IgD-negative memory B cell (primary cell): ENCODE measurements at regions not wholly inside any gene's neighbourhood (a gene's known extent, or its start where the extent isn't known, plus 50 kb on each side); places are given as distances from the start of the nearest gene placed in this dataset.

ENCODE experiments used
- H3K27ac Mint-ChIP-seq, 3 donors: one replicate each; pipeline ENCODE4 v1.8.0; 2020 to 2022; ENCODE audit warnings: mild to moderate bottlenecking in 3 of 3, mixed read lengths in 3 of 3, moderate library complexity in 1 of 3
- H3K27me3 Mint-ChIP-seq: one replicate; pipeline ENCODE4 v1.8.0; 2021; ENCODE audit warnings: mixed read lengths
- H3K36me3 Mint-ChIP-seq: one replicate; pipeline ENCODE4 v1.8.0; 2020; ENCODE audit warnings: mild to moderate bottlenecking, mixed read lengths
- H3K4me1 Mint-ChIP-seq, 3 donors: one replicate each; pipeline ENCODE4 v1.8.0; 2020 to 2022; ENCODE audit warnings: mixed read lengths in 3 of 3, mild to moderate bottlenecking in 1 of 3
- H3K4me3 Mint-ChIP-seq, 4 donors: one replicate each; pipeline ENCODE4 v1.8.0; 2020 to 2022; ENCODE audit warnings: mild to moderate bottlenecking in 4 of 4, mixed read lengths in 4 of 4, moderate library complexity in 3 of 4
- H3K9me3 Mint-ChIP-seq, 3 donors: one replicate each; pipeline ENCODE4 v1.8.0; 2020 to 2021; ENCODE audit warnings: mixed read lengths in 3 of 3, mild to moderate bottlenecking in 1 of 3

GRCh38 chr12:67797185-67797741 lies 148.7 kb downstream of the DYRK2 start:
- Mint-ChIP-seq H3K36me3 (no peaks in the 10 kb centered on the region), H3K9me3 (no peaks in the 10 kb centered on the region), H3K27me3 (no peaks in the 10 kb centered on the region), H3K4me3 (no peak overlapping the region), H3K4me1 (peaks cover 0 to 2% (median 1%) of the 10 kb centered on the region in 3 donors), H3K27ac (no peak overlapping the region)

DNA sequence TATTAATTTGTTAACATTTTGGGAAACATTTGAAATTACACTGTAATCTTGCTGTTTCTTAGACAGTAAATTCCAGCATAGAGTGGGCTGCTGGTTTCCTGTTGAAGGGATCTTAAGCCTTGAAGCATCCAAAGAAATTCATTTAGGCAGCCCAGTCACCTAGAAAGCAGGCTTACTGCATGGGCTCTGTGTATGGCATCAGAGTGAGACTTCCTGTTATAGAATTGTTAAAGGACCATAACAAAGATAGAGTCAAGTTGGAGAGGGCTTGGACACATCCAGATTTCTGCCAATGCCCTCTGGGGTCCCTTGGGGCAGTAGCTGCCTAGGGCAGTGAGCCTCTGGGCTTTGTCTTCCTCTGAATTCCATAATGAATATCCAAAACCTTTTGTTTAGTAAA lies 149.2 kb downstream of the DYRK2 start:
- H3K27me3 Mint-ChIP-seq = no peaks in the 10 kb centered on the region
- no peak overlapping the region for H3K27ac Mint-ChIP-seq
- no peaks in the 10 kb centered on the region for H3K9me3 Mint-ChIP-seq
- H3K36me3 Mint-ChIP-seq = no peaks in the 10 kb centered on the region
- no peak overlapping the region for H3K4me3 Mint-ChIP-seq
- peaks cover 0 to 2% (median 1%) of the 10 kb centered on the region in 3 donors for H3K4me1 Mint-ChIP-seq

GRCh38 chr12:67798768-67799167 lies 150.2 kb downstream of the DYRK2 start:
- H3K4me1 Mint-ChIP-seq = peaks cover 0 to 2% (median 2%) of the 10 kb centered on the region in 3 donors
- no peaks in the 10 kb centered on the region for H3K36me3 Mint-ChIP-seq
- no peak overlapping the region for H3K4me3 Mint-ChIP-seq
- no peaks in the 10 kb centered on the region for H3K27me3 Mint-ChIP-seq
- no peaks in the 10 kb centered on the region for H3K9me3 Mint-ChIP-seq
- no peak overlapping the region for H3K27ac Mint-ChIP-seq

DNA sequence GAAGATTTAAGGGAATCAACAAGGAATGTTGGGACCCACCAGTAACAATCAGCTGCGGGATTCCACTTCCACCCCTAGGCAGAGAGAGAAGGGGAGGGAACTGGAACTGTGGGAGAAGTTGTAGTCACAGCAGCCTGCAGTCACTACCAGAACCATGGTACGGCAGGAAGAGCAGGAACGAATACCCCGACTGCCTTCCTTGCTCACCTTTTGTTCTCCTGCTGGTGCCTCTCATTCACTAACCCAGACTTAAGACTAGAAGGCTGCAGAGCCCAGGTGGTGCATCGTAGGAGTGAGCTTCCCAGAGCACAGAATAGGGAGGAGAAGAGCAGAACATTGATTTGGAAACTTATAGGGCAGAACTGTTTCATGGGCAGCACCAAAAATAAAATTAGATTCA lies 154.2 kb downstream of the DYRK2 start:
- no peak overlapping the region for H3K4me3 Mint-ChIP-seq

DNA sequence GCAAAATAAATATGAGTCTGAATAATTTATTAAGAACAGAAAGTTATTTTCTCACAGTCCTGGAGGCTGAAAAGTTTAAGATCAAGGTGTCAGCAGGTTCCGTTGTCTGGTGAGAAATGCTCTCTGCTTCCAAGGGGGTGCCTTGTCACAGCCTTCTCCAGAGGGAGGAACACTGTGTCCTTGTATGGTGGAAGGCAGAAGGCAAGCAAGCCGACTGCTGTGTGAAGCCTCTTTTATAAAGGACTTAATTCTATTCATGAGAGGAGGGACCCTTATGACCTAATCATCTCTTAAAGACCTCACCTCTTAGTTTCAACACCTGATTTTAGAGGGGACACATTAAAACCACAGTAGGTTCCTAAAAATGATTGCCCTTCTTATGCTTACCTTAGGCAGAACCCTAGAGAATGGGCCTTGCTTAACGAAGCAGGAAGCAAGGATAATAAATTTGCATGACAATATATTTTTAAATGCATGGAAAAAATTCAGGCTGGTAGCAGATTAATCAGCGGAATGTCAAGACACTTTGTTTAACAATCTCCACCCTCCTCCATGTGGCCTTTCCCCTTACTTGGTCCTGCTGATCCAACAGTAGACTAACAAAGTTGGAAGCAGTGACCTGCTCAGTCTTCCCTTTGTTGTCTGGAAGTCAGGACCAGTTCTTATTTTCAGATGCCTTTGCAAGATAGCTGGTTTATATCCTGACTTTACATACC lies 154.9 kb downstream of the DYRK2 start:
- no peak overlapping the region for H3K27ac Mint-ChIP-seq
- no peak overlapping the region for H3K4me3 Mint-ChIP-seq
- no peaks in the 10 kb centered on the region for H3K9me3 Mint-ChIP-seq
- H3K36me3 Mint-ChIP-seq = peaks cover 2% of the 10 kb centered on the region
- H3K27me3 Mint-ChIP-seq = no peaks in the 10 kb centered on the region
- peaks cover 2 to 5% (median 2%) of the 10 kb centered on the region in 3 donors for H3K4me1 Mint-ChIP-seq

More for the DNA sequence above, 154.2 kb downstream of the DYRK2 start:
- no peaks in the 10 kb centered on the region for H3K9me3 Mint-ChIP-seq
- H3K4me1 Mint-ChIP-seq = peaks cover 2 to 5% (median 2%) of the 10 kb centered on the region in 3 donors
- peaks cover 2% of the 10 kb centered on the region for H3K36me3 Mint-ChIP-seq
- H3K27ac Mint-ChIP-seq = no peak overlapping the region
- no peaks in the 10 kb centered on the region for H3K27me3 Mint-ChIP-seq

DNA sequence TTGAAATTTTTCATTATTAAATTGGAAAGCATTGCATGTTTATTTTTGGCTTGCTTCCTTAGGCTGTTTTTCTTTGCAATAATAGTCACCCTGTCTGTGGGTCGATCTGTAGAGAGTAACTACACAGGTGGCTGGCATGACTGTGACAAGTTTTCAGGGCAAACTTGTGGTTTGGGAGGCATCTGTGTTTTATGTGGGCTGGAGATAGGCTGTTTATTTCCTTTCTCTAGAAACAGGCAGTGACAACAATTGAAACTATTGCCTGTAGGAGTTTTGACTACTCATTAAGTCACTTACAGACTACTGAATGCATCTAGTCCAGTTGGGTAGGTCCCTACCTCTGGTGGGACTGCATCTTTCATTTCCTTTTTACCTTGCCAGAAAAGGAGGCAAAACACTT lies 155.6 kb downstream of the DYRK2 start:
- H3K9me3 Mint-ChIP-seq = no peaks in the 10 kb centered on the region
- peaks cover 2% of the 10 kb centered on the region for H3K27me3 Mint-ChIP-seq
- H3K27ac Mint-ChIP-seq = no peak overlapping the region
- peaks cover 0 to 5% (median 5%) of the 10 kb centered on the region in 3 donors for H3K4me1 Mint-ChIP-seq
- peaks cover 2% of the 10 kb centered on the region for H3K36me3 Mint-ChIP-seq
- H3K4me3 Mint-ChIP-seq = no peak overlapping the region

DNA sequence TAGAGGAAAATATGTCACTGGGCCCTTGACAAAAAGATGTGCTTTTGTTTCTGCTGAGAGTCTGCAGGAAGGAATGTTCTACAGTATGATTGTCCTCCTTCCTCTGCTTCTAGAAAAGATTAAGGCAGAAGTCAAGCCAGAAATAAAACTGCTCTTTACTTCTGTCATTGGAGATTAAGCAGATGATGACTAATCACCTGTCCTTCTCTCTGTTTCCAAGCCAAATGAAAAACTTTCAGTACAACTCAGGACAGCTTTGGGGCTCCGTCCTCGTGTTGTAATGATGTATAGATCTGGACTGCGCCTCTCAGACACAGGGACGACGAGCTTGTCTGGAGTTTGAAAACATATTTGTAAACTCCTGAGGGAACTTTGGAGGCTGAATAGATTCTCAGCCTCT lies 159.3 kb downstream of the DYRK2 start:
- no peak overlapping the region for H3K4me3 Mint-ChIP-seq
- peaks cover 2 to 11% (median 5%) of the 10 kb centered on the region in 3 donors for H3K4me1 Mint-ChIP-seq
- H3K36me3 Mint-ChIP-seq = peaks cover 2% of the 10 kb centered on the region
- H3K27ac Mint-ChIP-seq = no peak overlapping the region
- H3K27me3 Mint-ChIP-seq = peaks cover 2% of the 10 kb centered on the region
- no peaks in the 10 kb centered on the region for H3K9me3 Mint-ChIP-seq

- H3K4me1 Mint-ChIP-seq = peaks cover 2 to 13% (median 5%) of the 10 kb centered on the region in 3 donors
Observed at GRCh38 chr12:67810166-67810565, 161.6 kb downstream of the DYRK2 start.

DNA sequence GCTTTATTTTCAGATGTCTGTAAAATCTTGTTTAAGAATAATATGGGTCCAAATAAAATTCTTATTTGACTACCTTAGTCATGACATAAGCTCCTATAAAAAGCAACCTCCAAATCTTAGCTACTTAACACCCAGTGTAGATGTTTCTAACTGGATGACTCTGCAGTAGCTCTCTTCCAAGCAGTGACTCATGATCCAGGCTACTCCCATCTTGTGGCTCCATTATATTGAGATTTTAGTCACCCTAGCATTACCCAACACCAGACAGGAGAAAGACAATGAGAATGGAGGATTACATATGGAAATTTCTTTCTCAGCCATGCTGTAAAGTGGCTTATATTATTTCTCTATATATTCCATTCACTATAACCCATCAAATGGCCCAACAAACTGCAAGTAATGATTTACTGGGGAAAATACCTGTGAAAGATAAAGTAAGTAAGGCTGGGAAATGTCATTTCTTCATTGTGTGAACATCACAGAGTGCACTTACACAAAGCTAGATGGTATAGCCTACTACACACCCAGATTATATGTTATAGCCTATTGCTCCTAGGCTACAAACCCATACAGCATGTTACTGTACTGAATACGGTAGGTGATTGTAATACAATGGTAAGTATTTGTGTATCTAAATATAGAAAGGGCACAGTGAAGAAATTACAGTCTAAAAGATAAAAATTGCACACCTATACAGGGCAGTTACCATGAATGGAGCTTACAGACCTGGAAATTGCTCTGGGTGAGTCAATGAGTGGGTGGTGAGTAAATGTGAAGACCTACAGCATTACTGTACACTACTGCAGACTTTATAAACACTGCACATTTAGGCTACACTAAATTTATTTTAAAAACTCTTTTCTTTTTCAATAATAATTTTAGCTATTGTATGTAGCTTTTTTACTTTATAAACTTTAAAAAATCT lies 163.2 kb downstream of the DYRK2 start:
- peaks cover 3% of the 10 kb centered on the region for H3K36me3 Mint-ChIP-seq
- peaks cover 0 to 9% (median 7%) of the 10 kb centered on the region in 3 donors for H3K9me3 Mint-ChIP-seq
- H3K27ac Mint-ChIP-seq = no peak overlapping the region
- no peak overlapping the region for H3K4me3 Mint-ChIP-seq
- H3K4me1 Mint-ChIP-seq = peaks cover 2 to 13% (median 5%) of the 10 kb centered on the region in 3 donors
- peaks cover 2% of the 10 kb centered on the region for H3K27me3 Mint-ChIP-seq

More at GRCh38 chr12:67810166-67810565, 161.6 kb downstream of the DYRK2 start:
- H3K27me3 Mint-ChIP-seq = peaks cover 2% of the 10 kb centered on the region
- H3K27ac Mint-ChIP-seq = no peak overlapping the region
- peaks cover 2% of the 10 kb centered on the region for H3K36me3 Mint-ChIP-seq
- H3K9me3 Mint-ChIP-seq = peaks cover 0 to 2% (median 2%) of the 10 kb centered on the region in 3 donors
- no peak overlapping the region for H3K4me3 Mint-ChIP-seq

GRCh38 chr12:67813456-67813904 lies 164.9 kb downstream of the DYRK2 start:
- peaks cover 0 to 13% (median 2%) of the 10 kb centered on the region in 3 donors for H3K4me1 Mint-ChIP-seq
- no peak overlapping the region for H3K27ac Mint-ChIP-seq
- H3K36me3 Mint-ChIP-seq = peaks cover 4% of the 10 kb centered on the region
- peaks cover 4% of the 10 kb centered on the region for H3K27me3 Mint-ChIP-seq
- no peak overlapping the region for H3K4me3 Mint-ChIP-seq
- H3K9me3 Mint-ChIP-seq = peaks cover 2 to 19% (median 8%) of the 10 kb centered on the region in 3 donors

DNA sequence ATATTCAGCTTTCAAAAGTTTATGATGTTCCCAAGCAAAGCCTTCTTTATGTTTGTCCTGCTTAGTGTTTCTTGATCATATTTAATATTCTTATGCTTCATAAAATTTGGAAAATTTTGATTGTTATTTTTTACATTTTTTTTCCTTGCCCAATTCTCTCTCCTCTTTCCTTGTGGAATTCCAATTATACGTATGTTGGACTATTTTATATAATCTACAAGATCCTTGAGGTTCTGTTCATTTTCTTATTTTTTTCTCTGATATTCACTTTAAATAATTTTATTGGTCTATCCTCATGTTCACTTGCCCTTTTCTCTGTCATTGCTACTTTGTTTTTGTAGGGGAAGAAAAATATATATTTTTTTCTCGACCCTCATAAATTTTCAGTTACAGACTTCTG lies 167.7 kb downstream of the DYRK2 start:
- H3K9me3 Mint-ChIP-seq = peaks cover 2 to 19% (median 8%) of the 10 kb centered on the region in 3 donors
- H3K27me3 Mint-ChIP-seq = peaks cover 2% of the 10 kb centered on the region
- H3K27ac Mint-ChIP-seq = no peak overlapping the region
- peaks cover 0 to 2% (median 0%) of the 10 kb centered on the region in 3 donors for H3K4me1 Mint-ChIP-seq
- H3K4me3 Mint-ChIP-seq = no peak overlapping the region
- H3K36me3 Mint-ChIP-seq = peaks cover 6% of the 10 kb centered on the region

DNA sequence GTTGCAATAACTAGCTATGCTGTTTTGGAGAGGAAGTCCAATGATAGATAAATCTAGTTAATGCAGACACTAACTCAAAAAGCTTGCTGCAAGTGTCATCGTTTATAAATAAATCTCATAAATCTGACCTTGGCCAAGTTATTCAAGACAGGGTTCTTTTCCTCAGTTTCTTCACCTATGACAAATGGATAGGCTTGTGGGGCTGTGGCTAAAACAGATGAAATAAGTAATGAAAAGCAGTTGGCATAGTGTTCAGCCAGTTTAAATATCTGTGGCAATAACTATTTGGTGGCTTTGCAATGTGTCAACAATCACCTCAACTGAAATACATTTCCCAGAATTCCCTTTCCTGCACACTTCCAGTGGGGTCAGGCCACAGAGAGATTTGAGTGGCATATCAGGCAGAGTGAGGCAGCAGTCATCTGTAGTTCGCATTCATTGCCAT lies 169.9 kb downstream of the DYRK2 start:
- H3K4me1 Mint-ChIP-seq = no peaks in the 10 kb centered on the region
- peaks cover 2 to 19% (median 8%) of the 10 kb centered on the region in 3 donors for H3K9me3 Mint-ChIP-seq
- peaks cover 6% of the 10 kb centered on the region for H3K36me3 Mint-ChIP-seq
- no peak overlapping the region for H3K4me3 Mint-ChIP-seq
- H3K27me3 Mint-ChIP-seq = peaks cover 3% of the 10 kb centered on the region
- no peak overlapping the region for H3K27ac Mint-ChIP-seq

DNA sequence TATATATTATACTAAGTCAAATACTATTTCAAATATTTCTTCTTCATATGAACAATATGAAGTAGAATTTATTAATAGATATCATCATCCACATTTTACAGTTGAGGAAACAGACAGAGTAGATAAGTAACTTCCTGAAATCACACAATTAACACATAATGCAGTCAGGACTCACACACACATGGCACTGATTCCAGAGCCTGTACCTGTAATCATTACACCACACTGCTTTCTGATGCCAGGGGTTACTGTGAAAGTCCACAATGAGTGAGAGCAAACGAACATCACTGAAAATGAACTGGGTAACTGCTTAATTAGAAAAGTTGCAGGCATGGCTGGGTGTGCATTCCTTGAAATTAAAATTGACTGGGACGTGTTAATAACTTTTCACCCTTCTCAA lies 169.3 kb upstream of the IFNG-AS1 start:
- peaks cover 3% of the 10 kb centered on the region for H3K27me3 Mint-ChIP-seq
- H3K27ac Mint-ChIP-seq = no peak overlapping the region
- H3K9me3 Mint-ChIP-seq = peaks cover 2 to 19% (median 8%) of the 10 kb centered on the region in 3 donors
- no peak overlapping the region for H3K4me3 Mint-ChIP-seq
- H3K36me3 Mint-ChIP-seq = peaks cover 6% of the 10 kb centered on the region
- H3K4me1 Mint-ChIP-seq = no peaks in the 10 kb centered on the region

DNA sequence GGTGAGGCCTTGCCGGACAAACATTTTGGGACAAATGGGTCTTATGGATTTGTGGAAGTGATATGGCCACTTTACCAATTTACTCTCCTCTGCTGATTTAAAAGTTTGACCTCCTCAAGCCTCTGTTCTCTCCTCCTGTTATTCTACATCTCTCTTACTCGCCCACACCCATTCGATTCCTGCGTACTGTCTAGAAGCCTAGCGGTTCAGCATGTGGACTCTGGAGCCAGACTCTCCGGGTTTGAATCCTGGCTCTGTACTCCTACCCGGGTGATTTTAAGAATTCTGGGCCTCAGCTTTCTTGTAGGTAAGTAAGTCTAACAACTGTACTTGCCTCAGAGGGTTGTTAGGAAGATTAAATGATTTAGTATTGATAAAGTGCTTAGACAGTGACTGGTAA lies 168.6 kb upstream of the IFNG-AS1 start:
- Mint-ChIP-seq H3K4me1 (no peaks in the 10 kb centered on the region), H3K36me3 (peaks cover 6% of the 10 kb centered on the region), H3K9me3 (peaks cover 2 to 15% (median 4%) of the 10 kb centered on the region in 3 donors), H3K4me3 (no peak overlapping the region), H3K27ac (no peak overlapping the region), H3K27me3 (peaks cover 3% of the 10 kb centered on the region)

DNA sequence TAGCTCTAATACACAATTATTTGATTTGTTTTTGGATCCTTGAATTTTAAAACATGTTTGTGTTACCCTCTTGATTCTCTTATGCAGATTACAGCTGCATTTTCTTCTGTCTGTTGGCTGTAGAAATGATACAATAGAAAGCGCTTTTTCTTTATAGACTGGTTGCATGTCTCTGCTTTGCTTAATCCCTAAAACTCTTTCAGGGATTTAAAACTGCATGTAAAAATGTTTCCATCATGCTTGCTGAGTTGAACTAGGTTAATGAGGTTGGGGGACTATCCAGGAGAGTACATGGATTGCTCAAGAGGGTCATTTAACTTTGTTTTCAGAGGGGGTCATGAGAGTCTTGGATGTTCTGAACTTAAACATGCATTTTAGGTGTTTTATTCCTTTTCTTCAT lies 166.4 kb upstream of the IFNG-AS1 start:
- Mint-ChIP-seq H3K36me3 (peaks cover 2% of the 10 kb centered on the region), H3K9me3 (peaks cover 0 to under 1% (median 0%) of the 10 kb centered on the region in 3 donors), H3K4me1 (peaks cover 3 to 7% (median 6%) of the 10 kb centered on the region in 3 donors), H3K4me3 (no peak overlapping the region), H3K27me3 (peaks cover 1% of the 10 kb centered on the region), H3K27ac (no peak overlapping the region)
